BE2C (cell line): ENCODE measurements at regions not wholly inside any gene's neighbourhood (a gene's known extent, or its start where the extent isn't known, plus 50 kb on each side); places are given as distances from the start of the nearest gene placed in this dataset.

Experiments used
- DNase-seq: peaks from one replicate; pipeline ENCODE4 v3.0.0-alpha.2; 2020
- H3K27me3 ChIP-seq: fragments of 250-450 bp; sonication (Bioruptor Pico); 2 replicates; pipeline ENCODE4 v1.5.1; 2020; ENCODE audit warnings: mild to moderate bottlenecking
- H3K36me3 ChIP-seq: fragments of 250-450 bp; sonication (Bioruptor Pico); 2 replicates; pipeline ENCODE4 v1.5.1; 2020; ENCODE audit warnings: mild to moderate bottlenecking
- H3K4me1 ChIP-seq: fragments of 250-450 bp; sonication (Bioruptor Pico); 2 replicates; pipeline ENCODE4 v1.5.1; 2020
- H3K4me3 ChIP-seq: 2 replicates; pipeline ENCODE4 v1.5.1; 2011; ENCODE audit warnings: low read depth, low read length
- H3K9me3 ChIP-seq: fragments of 250-450 bp; sonication (Bioruptor Pico); 2 replicates; pipeline ENCODE4 v1.5.1; 2020
- CTCF ChIP-seq: IDR thresholded peaks from 2 replicates; pipeline ENCODE4 v1.5.1; 2012; ENCODE audit warnings: mild to moderate bottlenecking, low read depth, low read length

GRCh38 chr6:44668976-44669934 lies 281.7 kb downstream of the CDC5L start:
- no peak for DNase-seq
- no peak for TF ChIP-seq CTCF
- Histone ChIP-seq H3K27me3 (no peaks in the 10 kb centered on the region), H3K4me3 (no peak overlapping the region), H3K9me3 (no peaks in the 10 kb centered on the region), H3K36me3 (no peaks in the 10 kb centered on the region), H3K4me1 (no peaks in the 10 kb centered on the region; the same call in 1 of the 2 replicates)

GRCh38 chr6:44670146-44670545 lies 282.6 kb downstream of the CDC5L start:
- H3K9me3 ChIP-seq = no peaks in the 10 kb centered on the region
- no peaks in the 10 kb centered on the region; the same call in 1 of the 2 replicates for H3K4me1 ChIP-seq
- TF ChIP-seq CTCF = no peak
- H3K4me3 ChIP-seq = no peak overlapping the region
- H3K36me3 ChIP-seq = no peaks in the 10 kb centered on the region
- no peak for DNase-seq
- no peaks in the 10 kb centered on the region for H3K27me3 ChIP-seq

- Histone ChIP-seq H3K4me3 (no peak overlapping the region), H3K36me3 (no peaks in the 10 kb centered on the region), H3K9me3 (no peaks in the 10 kb centered on the region), H3K4me1 (no peaks in the 10 kb centered on the region), H3K27me3 (no peaks in the 10 kb centered on the region)
- DNase-seq = no peak
- TF ChIP-seq CTCF = no peak
Observed at GRCh38 chr6:44671333-44671732, 283.8 kb downstream of the CDC5L start.

GRCh38 chr6:44672086-44672485 lies 284.6 kb downstream of the CDC5L start:
- Histone ChIP-seq H3K36me3 (no peaks in the 10 kb centered on the region), H3K4me1 (no peaks in the 10 kb centered on the region), H3K4me3 (no peak overlapping the region), H3K9me3 (no peaks in the 10 kb centered on the region), H3K27me3 (no peaks in the 10 kb centered on the region)
- DNase-seq = no peak
- no peak for TF ChIP-seq CTCF

- Histone ChIP-seq H3K4me1 (no peaks in the 10 kb centered on the region), H3K4me3 (no peak overlapping the region), H3K36me3 (no peaks in the 10 kb centered on the region), H3K27me3 (no peaks in the 10 kb centered on the region), H3K9me3 (no peaks in the 10 kb centered on the region)
- no peak for DNase-seq
- no peak for TF ChIP-seq CTCF
Observed at GRCh38 chr6:44672841-44673240, 285.3 kb downstream of the CDC5L start.
